Neural crest cell (in vitro differentiated cells): ENCODE measurements at regions not wholly inside any gene's neighbourhood (a gene's known extent, or its start where the extent isn't known, plus 50 kb on each side); places are given as distances from the start of the nearest gene placed in this dataset.

Experiments
- DNase-seq: peaks from one replicate; pipeline ENCODE4 v3.0.0; 2021; ENCODE audit warnings: low read depth, mixed read lengths, low spot score
- H3K27ac Mint-ChIP-seq: one replicate; pipeline ENCODE4 v1.8.0; 2021; ENCODE audit warnings: mild to moderate bottlenecking, mixed read lengths; ENCODE audit not compliant: unreplicated experiment
- H3K27me3 Mint-ChIP-seq: 2 replicates; pipeline ENCODE4 v1.8.0; 2021; ENCODE audit warnings: low read depth, mild to moderate bottlenecking, mixed read lengths
- H3K36me3 Mint-ChIP-seq: 2 replicates; pipeline ENCODE4 v1.8.0; 2021; ENCODE audit warnings: low read depth, mild to moderate bottlenecking, mixed read lengths
- H3K4me1 Mint-ChIP-seq: 2 replicates; pipeline ENCODE4 v1.8.0; 2021; ENCODE audit warnings: mixed read lengths
- H3K4me3 Mint-ChIP-seq: one replicate; pipeline ENCODE4 v1.8.0; 2021; ENCODE audit warnings: mild to moderate bottlenecking, mixed read lengths
- H3K9me3 Mint-ChIP-seq: 2 replicates; pipeline ENCODE4 v1.8.0; 2021; ENCODE audit warnings: mixed read lengths
- CTCF ChIP-seq: fragments of 200-600 bp; sonication (generic); conservative IDR thresholded peaks from 2 replicates; pipeline ENCODE4 v1.5.0; 2021; ENCODE audit warnings: antibody characterized with exemption, mild to moderate bottlenecking

- H3K27ac Mint-ChIP-seq = peak overlapping the region; percentile 79
- DNase-seq = no peak
- H3K27me3 Mint-ChIP-seq = no peaks in the 10 kb centered on the region
These were observed 1412.0 kb upstream of the ZEB2 start for GRCh38 chr2:145931781-145932395.

GRCh38 chr2:145930318-145930717 is 1410.4 kb upstream of the ZEB2 start:
- Mint-ChIP-seq H3K27ac (peak overlapping the region; percentile 92), H3K36me3 (peaks cover 6% of the 10 kb centered on the region), H3K4me3 (no peak overlapping the region), H3K4me1 (peaks cover 74% of the 10 kb centered on the region), H3K27me3 (no peaks in the 10 kb centered on the region), H3K9me3 (peaks cover 6% of the 10 kb centered on the region)
- no peak for TF ChIP-seq CTCF
- no peak for DNase-seq

More at GRCh38 chr2:145931781-145932395, 1412.0 kb upstream of the ZEB2 start:
- peak overlapping the region; percentile 75 for H3K4me3 Mint-ChIP-seq
- no peak for TF ChIP-seq CTCF
- H3K36me3 Mint-ChIP-seq = peaks cover 6% of the 10 kb centered on the region
- peaks cover 89% of the 10 kb centered on the region for H3K4me1 Mint-ChIP-seq
- peaks cover 6% of the 10 kb centered on the region for H3K9me3 Mint-ChIP-seq

- Mint-ChIP-seq H3K27ac (no peak overlapping the region), H3K9me3 (peaks cover 7% of the 10 kb centered on the region), H3K27me3 (no peaks in the 10 kb centered on the region), H3K4me3 (no peak overlapping the region), H3K36me3 (peaks cover 6% of the 10 kb centered on the region), H3K4me1 (peaks cover 44% of the 10 kb centered on the region)
- no peak for DNase-seq
- no peak for TF ChIP-seq CTCF
These were observed 1407.4 kb upstream of the ZEB2 start for GRCh38 chr2:145927131-145927950.

GRCh38 chr2:145925591-145925990 is 1405.7 kb upstream of the ZEB2 start:
- Mint-ChIP-seq H3K4me1 (peaks cover 31% of the 10 kb centered on the region), H3K27me3 (no peaks in the 10 kb centered on the region), H3K4me3 (no peak overlapping the region), H3K27ac (no peak overlapping the region), H3K9me3 (peaks cover 9% of the 10 kb centered on the region), H3K36me3 (peaks cover 9% of the 10 kb centered on the region)
- no peak for DNase-seq
- TF ChIP-seq CTCF = no peak

- H3K27ac Mint-ChIP-seq = peak overlapping the region; percentile 35
These were observed 1399.6 kb upstream of the ZEB2 start for GRCh38 chr2:145919477-145919876.

More at GRCh38 chr2:145919477-145919876, 1399.6 kb upstream of the ZEB2 start:
- DNase-seq = no peak
- Mint-ChIP-seq H3K9me3 (peaks cover 11% of the 10 kb centered on the region), H3K4me1 (peaks cover 28% of the 10 kb centered on the region), H3K4me3 (no peak overlapping the region), H3K36me3 (peaks cover 8% of the 10 kb centered on the region), H3K27me3 (no peaks in the 10 kb centered on the region)
- TF ChIP-seq CTCF = peak; percentile 21
